GM12873 (cell line): ENCODE measurements at regions not wholly inside any gene's neighbourhood (a gene's known extent, or its start where the extent isn't known, plus 50 kb on each side); places are given as distances from the start of the nearest gene placed in this dataset.

Source experiments
- CTCF ChIP-seq: IDR thresholded peaks from 2 replicates; pipeline ENCODE4 v1.5.1; 2012; ENCODE audit warnings: low read depth, mild to moderate bottlenecking, moderate library complexity, low read length, control low read depth; ENCODE audit not compliant: insufficient read depth; ENCODE audit errors: missing control alignments

GRCh38 chr1:55588309-55588708, 373.1 kb upstream of the USP24 start:
- no peak for TF ChIP-seq CTCF

GRCh38 chr1:55586771-55587170, 371.6 kb upstream of the USP24 start:
- no peak for TF ChIP-seq CTCF

DNA sequence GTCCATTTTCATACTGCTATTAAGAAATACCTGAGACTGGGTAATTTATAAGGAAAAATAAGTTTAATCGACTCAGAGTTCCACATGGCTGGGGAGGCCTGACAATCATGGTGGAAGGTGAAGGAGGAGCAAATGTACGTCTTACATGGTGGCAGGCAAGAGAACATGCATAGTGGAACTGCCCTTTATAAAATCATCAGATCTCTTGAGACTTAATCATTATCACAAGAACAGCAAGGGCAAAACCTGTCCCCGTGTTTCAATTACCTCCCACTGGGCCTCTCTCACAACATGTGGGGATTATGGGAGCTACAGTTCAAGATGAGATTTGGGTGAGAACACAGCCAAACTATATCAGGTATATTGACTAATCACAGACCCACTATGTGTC, 370.2 kb upstream of the USP24 start:
- no peak for TF ChIP-seq CTCF

GRCh38 chr1:55584526-55585401, 369.6 kb upstream of the USP24 start:
- no peak for TF ChIP-seq CTCF

DNA sequence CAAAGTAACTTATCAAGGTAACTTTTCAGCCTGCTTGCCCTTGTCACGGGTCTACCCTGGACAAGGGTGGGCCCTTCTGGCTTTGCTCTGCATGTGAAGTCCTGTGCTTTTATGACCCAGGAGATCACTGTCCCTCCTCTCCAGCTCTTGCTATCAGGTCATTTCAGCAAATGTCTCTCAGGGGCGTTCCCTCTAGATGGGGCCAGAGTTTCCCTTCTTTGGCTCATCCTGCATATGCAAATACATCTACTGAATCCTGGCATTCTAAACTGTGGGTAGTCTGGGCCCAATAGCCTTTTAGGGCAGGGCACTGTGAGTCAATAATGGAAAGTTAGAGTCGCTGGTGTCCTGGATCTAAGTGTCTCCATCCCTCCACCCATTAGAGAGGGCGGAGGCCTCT, 366.9 kb upstream of the USP24 start:
- TF ChIP-seq CTCF = no peak

GRCh38 chr1:55580845-55581332, 365.7 kb upstream of the USP24 start:
- TF ChIP-seq CTCF = no peak

- no peak for TF ChIP-seq CTCF
Measured at GRCh38 chr1:55579332-55580001, 364.3 kb upstream of the USP24 start.
